Activated naive CD4-positive, alpha-beta T cell treated with anti-CD3 and anti-CD28 coated beads, Interleukin-2, amount 10 ng/mL, durations not matched to agents 7 days and 5 days (primary cell): ENCODE measurements at regions not wholly inside any gene's neighbourhood (a gene's known extent, or its start where the extent isn't known, plus 50 kb on each side); places are given as distances from the start of the nearest gene placed in this dataset.
A peak's percentile ranks its signal among the peaks of the same experiment; 100 is the strongest.

Experiments
- CTCF ChIA-PET: fragments of 350-600 bp; sonication (Branson Sonifier 250); formaldehyde crosslinking; loops from one replicate; lab custom pipeline; 2021; ENCODE audit warnings: antibody characterized with exemption; lab: Charles Lee
- DNase-seq: peaks from one replicate; pipeline ENCODE4 v3.0.0-alpha.2; 2020
- H3K27ac Mint-ChIP-seq: one replicate; pipeline ENCODE4 v1.8.0; 2021; ENCODE audit warnings: mild to moderate bottlenecking, moderate library complexity, mixed read lengths
- H3K27me3 Mint-ChIP-seq: one replicate; pipeline ENCODE4 v1.8.0; 2021; ENCODE audit warnings: mild to moderate bottlenecking, mixed read lengths
- H3K36me3 Mint-ChIP-seq: one replicate; pipeline ENCODE4 v1.8.0; 2021; ENCODE audit warnings: mixed read lengths
- H3K4me1 Mint-ChIP-seq: one replicate; pipeline ENCODE4 v1.8.0; 2021; ENCODE audit warnings: mixed read lengths
- H3K4me3 Mint-ChIP-seq: one replicate; pipeline ENCODE4 v1.8.0; 2021; ENCODE audit warnings: mild to moderate bottlenecking, moderate library complexity, mixed read lengths
- H3K9me3 Mint-ChIP-seq: one replicate; pipeline ENCODE4 v1.8.0; 2021; ENCODE audit warnings: mixed read lengths

DNA sequence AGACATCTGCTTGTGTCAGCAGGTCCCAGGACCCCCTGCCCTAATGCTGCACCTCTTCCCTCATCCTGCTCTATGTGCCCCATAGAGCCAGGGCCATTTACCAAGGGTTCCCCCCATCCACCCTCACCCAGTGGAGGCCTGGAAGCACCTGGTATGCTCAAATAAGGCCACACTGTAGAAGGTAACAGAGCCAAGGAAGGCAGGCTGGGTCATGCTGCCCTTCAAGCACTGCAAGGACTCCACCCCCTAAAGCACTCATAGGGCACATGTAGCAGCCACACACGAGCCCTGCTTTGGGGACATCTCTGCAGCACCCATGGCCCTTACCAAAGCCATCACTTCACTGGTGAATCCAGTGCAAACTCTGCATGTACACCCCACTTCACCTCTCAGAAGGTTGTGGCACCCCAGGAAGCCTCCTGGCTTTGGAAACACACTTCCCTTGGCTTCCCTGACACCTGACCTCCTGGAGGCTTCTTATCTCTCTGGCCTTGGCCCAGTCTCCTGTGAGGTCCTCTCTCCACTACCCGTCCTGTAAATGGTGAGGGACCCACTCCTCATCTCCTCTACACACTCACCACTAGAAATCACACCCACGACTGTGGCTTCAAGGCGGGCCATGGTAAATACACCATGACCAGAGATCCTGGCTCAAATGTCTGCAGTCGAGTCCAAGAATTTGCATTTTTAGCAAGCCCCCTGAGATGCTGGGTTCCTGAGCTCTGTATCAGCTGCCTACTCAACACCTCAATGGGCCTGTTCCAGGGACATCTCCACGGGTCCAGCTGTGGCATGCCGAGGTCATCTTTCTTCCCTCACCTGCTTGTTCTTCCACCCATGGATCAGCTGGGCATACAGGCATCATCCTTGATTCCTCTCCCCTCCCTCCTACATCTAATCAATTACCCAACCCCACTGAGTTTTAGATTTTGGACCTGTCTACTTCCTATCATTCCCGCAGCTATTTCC lies 80.9 kb upstream of the DOCK9 start:
- CTCF ChIA-PET, result interaction anchor here (1.3 kb wide), 1 partner anchor 9 kb away, joined by 3 read pairs; no protein-coding TSS in a partner anchor
- Mint-ChIP-seq H3K27ac (no peak overlapping the region), H3K27me3 (no peaks in the 10 kb centered on the region), H3K4me1 (peaks cover 65% of the 10 kb centered on the region), H3K4me3 (no peak overlapping the region), H3K9me3 (no peaks in the 10 kb centered on the region), H3K36me3 (peaks cover 29% of the 10 kb centered on the region)
- no peak for DNase-seq

DNA sequence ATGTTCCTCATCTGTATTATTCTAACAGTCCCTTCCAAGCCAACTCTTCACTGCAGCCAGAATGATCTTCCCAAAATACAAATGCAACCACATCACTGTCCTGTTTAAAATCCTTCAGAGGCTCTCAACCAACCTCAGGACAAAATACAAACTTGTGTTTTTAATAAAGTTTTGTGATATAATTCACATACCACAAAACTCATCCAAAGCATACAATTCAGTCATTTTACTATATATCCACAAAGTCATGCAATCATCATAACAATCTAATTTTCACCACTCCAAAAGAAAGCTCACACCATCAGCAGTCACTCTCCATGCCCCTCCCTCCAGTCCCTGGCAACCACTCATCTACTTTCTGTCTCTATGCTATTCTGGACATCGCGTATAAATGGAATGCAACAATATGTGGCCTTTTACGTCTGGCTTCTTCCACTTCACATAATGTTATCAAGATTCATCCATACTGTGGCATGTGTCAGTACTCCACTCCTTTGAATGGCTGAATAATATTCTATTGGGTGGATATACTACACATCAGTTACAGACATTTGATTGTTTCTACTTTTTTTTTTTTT lies 81.7 kb upstream of the DOCK9 start:
- Mint-ChIP-seq H3K4me1 (peaks cover 65% of the 10 kb centered on the region), H3K9me3 (no peaks in the 10 kb centered on the region), H3K4me3 (no peak overlapping the region), H3K27me3 (no peaks in the 10 kb centered on the region), H3K27ac (no peak overlapping the region), H3K36me3 (peaks cover 35% of the 10 kb centered on the region)
- DNase-seq, result no peak
- CTCF ChIA-PET, result interaction anchor here (1.3 kb wide), 1 partner anchor 9 kb away, joined by 3 read pairs; no protein-coding TSS in a partner anchor

DNA sequence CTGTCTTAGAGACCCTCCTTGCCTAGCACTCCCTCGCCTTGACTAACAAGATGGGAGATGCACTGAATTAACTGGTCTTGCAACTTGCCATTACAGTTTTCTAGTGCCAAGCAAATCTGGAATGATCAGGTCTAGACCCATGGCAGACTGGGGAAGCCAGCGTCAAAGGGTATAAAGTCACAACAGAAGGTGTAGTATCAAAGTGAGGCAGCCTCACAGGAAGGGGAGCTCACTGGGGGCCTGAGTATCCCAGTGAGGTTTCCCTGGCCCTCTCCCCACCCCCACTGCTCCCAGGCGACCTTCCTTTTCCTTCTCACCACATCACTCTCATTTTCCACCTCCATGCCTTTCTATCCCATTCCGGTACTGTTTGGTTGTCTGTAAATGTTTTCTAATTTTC lies 83.5 kb upstream of the DOCK9 start:
- Mint-ChIP-seq H3K4me3 (no peak overlapping the region), H3K9me3 (no peaks in the 10 kb centered on the region), H3K4me1 (peaks cover 70% of the 10 kb centered on the region), H3K27me3 (no peaks in the 10 kb centered on the region), H3K36me3 (peaks cover 47% of the 10 kb centered on the region), H3K27ac (peak overlapping the region; percentile 39)
- no peak for DNase-seq
- CTCF ChIA-PET, result no interaction called here

DNA sequence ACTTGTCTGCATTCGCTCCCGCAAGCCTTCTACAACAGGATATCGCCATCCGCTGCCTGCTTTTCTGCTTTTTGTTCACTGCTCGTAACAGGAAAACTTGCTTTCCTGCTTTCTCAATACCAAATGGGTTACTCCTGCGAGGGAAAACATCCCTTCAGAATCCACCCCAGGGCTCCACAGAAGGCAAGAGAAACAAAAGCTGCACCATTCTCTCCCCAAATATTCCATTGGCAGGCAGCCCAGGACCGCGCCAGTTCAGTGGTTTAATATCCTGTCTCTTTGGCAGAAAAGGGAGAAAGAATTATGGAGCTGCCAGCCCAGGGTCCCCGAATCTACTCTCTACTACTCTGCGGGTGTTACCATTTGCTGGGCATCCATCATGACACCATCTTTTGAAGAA lies 84.7 kb upstream of the DOCK9 start:
- Mint-ChIP-seq H3K27me3 (no peaks in the 10 kb centered on the region), H3K4me3 (no peak overlapping the region), H3K4me1 (peaks cover 73% of the 10 kb centered on the region), H3K9me3 (no peaks in the 10 kb centered on the region), H3K36me3 (peaks cover 53% of the 10 kb centered on the region), H3K27ac (no peak overlapping the region)
- DNase-seq, result no peak
- CTCF ChIA-PET, result no interaction called here

DNA sequence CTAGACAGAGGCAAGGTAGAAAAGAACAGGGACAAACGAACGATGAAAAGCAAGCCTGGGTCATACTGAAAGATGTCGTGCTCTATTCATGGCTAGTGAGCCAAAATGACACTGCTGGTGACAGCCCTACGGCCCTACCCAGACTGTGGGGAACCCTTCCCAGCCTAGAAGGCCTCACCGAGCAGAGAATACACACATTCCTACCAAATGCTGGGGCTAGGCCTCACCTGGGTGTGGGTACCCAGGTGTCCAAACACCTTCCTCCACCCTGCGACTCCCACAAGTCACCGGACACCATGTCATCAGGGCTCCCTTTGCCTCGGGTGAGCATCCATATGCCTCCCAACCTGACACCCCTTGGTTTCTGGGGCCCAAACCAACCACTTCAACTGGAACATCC lies 85.3 kb upstream of the DOCK9 start:
- DNase-seq, result no peak
- Mint-ChIP-seq H3K36me3 (peaks cover 58% of the 10 kb centered on the region), H3K4me1 (peaks cover 78% of the 10 kb centered on the region), H3K9me3 (peaks cover 2% of the 10 kb centered on the region), H3K27me3 (no peaks in the 10 kb centered on the region), H3K27ac (no peak overlapping the region), H3K4me3 (no peak overlapping the region)
- CTCF ChIA-PET, result no interaction called here

DNA sequence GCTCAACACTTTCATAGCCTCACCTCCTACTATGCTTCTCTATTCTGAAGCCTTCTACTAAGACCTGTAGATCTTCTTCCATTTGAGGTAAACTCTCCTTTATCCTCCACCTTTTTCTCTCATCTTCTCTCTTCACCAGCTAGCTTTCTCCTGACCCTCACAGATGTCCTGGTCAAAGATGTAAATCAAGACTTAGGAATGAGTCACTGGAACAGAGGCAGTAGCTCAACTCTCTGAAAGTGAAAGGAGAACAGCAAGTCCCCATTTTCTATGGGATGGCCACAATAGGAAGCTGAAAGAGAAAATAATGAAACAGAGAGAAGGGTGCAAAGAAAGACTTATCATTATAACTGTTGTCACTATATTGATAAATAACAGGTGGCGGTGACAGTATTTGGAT lies 86.1 kb upstream of the DOCK9 start:
- Mint-ChIP-seq H3K4me1 (peaks cover 76% of the 10 kb centered on the region), H3K9me3 (peaks cover 2% of the 10 kb centered on the region), H3K4me3 (no peak overlapping the region), H3K27me3 (no peaks in the 10 kb centered on the region), H3K36me3 (peaks cover 63% of the 10 kb centered on the region), H3K27ac (peak overlapping the region; percentile 47)
- DNase-seq, result no peak
- CTCF ChIA-PET, result interaction anchor here (0.7 to 1.5 kb wide), 5 partner anchors 10 to 21 kb away, joined by 3 read pairs; no protein-coding TSS in a partner anchor

DNA sequence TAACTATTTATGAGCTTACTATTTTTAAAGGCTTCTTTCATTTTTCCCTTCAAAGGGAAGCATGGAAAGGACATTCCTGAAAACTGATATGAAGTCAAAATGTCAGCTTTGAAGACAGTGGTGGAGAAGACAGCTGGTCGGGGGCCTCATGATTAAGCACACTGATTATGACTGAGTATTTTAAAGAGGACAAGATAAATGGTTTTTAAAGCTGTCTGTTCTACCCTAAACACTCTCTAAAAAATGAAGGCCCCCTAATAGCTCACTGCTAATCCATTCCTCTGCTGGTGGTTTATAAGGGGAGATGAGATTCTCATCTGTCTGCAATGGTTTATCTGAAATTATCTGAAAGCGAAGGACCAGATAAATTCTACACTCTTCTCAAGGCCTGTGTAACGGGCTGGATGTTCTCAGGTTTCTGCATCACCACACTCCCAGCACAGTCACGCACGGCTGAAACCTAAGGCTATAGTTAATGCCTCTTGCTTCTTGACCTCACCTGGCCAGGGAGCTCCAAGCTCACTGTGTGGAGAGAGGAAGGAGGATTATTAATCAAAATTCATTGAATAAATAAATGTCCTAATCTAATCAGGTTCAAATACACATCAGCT lies 86.9 kb upstream of the DOCK9 start:
- H3K4me1 Mint-ChIP-seq, result peaks cover 68% of the 10 kb centered on the region
- H3K27me3 Mint-ChIP-seq, result no peaks in the 10 kb centered on the region
- H3K27ac Mint-ChIP-seq, result peak overlapping the region; percentile 86
- CTCF ChIA-PET, result interaction anchor here (0.9 to 1.5 kb wide), 5 partner anchors 11 to 20 kb away, joined by 3 to 7 read pairs (median 3); no protein-coding TSS in a partner anchor
- H3K36me3 Mint-ChIP-seq, result peaks cover 64% of the 10 kb centered on the region
- peaks cover 2% of the 10 kb centered on the region for H3K9me3 Mint-ChIP-seq
- no peak for DNase-seq
- H3K4me3 Mint-ChIP-seq, result no peak overlapping the region

DNA sequence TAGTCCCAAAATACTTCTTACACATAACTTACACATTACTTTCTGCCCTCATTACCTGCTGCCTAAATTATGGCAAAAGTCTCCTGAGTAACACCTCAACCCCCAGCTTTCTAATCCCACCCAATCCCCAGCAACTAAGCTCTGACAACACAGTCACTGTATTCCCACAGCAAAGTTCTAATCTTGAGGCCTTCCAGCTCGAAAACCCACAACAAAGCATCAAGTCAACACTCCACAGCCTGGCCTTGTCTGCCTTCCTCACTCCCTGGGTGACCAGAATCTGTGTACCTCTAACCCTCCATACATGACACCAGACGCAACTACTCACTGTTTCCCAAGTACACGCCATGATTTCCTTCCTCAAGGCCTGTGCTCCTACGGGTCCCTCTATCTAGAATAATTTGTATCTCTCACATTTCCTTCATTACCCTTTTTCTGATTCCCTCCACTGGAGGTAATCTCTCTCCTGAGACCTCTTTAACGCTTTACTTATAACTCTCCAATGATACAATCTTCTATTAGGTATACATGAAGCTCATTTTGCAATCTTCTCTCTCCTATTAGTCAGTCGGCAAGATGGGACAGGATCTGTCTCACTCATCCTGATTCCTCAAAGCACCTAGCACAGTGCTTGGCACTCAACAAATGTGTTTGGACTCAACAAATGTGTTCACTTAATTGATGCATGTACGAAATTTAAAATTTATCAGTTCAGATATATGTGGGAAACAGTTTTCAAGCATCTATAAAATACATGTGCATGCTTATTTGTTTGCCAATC lies 87.6 kb upstream of the DOCK9 start:
- CTCF ChIA-PET, result interaction anchor here (1.3 to 1.5 kb wide), 3 partner anchors 11 to 16 kb away, joined by 3 to 7 read pairs (median 3); no protein-coding TSS in a partner anchor
- Mint-ChIP-seq H3K9me3 (peaks cover 2% of the 10 kb centered on the region), H3K27ac (peak overlapping the region; percentile 86), H3K36me3 (peaks cover 65% of the 10 kb centered on the region), H3K27me3 (no peaks in the 10 kb centered on the region), H3K4me3 (peak overlapping the region; percentile 55), H3K4me1 (peaks cover 66% of the 10 kb centered on the region)
- no peak for DNase-seq

DNA sequence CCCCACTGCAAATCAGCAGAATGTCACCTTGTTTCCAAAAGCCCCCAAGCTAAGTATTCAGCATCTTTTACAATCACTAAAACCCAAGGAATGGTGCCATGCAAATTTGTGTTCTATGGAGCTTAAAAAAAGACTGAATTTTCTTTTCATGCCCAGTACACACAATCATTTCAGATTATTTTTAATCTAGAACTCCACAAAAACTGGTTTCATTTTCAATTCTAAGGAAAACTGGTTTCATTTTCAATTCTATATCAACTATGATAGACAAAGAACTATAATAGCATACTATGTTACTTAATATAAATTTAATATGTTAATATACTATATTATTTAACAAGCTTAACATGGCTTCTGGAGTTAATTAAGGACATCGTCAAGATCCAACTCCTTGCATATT lies 88.4 kb upstream of the DOCK9 start:
- Mint-ChIP-seq H3K27me3 (no peaks in the 10 kb centered on the region), H3K4me3 (peak overlapping the region; percentile 55), H3K4me1 (peaks cover 61% of the 10 kb centered on the region), H3K36me3 (peaks cover 68% of the 10 kb centered on the region), H3K9me3 (peaks cover 2% of the 10 kb centered on the region), H3K27ac (peak overlapping the region; percentile 86)
- DNase-seq, result no peak
- CTCF ChIA-PET, result interaction anchor here (1.2 to 1.4 kb wide), 2 partner anchors 11 to 21 kb away, joined by 3 to 4 read pairs; no protein-coding TSS in a partner anchor

DNA sequence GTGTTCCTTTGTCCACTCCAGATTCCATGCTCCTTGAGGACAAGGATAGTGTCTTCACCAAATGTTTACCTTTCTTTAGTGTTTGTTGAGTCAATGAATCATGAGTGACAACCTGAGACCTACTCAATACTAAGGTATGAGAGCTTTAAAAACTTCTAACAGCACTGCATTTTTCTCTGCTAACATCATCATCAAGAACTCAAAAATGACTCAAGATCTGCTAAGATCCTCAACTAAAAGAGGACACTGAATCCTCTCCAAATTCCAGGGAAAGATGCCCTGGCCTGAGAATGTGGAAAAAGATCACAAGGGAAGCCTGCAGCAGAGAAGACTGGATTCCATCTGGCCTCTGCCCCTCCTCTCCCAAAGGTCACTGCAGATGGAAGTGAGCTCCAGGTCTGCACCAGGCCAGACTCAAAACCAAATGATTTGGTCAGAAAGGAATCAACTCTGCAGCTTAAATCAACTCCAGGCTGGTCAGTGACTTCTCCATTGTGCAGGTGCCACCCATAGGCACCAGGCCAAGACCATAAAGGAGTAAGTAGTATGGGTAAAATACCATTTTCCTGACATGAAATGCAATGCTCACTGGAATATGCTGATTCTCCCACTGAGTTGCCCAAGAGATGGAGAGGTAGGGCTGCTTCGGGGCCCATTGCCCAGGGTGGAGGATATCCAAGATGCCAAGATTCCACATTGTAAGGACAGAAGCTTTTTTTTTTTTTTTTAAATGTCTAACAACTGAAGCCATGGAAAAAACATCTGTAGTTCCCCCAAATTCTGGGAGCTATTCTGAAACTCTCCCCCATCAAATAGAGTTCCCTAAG lies 89.5 kb upstream of the DOCK9 start:
- peaks cover 7% of the 10 kb centered on the region for H3K9me3 Mint-ChIP-seq
- peaks cover 75% of the 10 kb centered on the region for H3K36me3 Mint-ChIP-seq
- H3K27ac Mint-ChIP-seq, result peak overlapping the region; percentile 82
- DNase-seq, result no peak
- CTCF ChIA-PET, result interaction anchor here (1.2 to 1.4 kb wide), 2 partner anchors 12 to 22 kb away, joined by 3 to 4 read pairs; no protein-coding TSS in a partner anchor
- peaks cover 69% of the 10 kb centered on the region for H3K4me1 Mint-ChIP-seq
- H3K4me3 Mint-ChIP-seq, result no peak overlapping the region
- H3K27me3 Mint-ChIP-seq, result no peaks in the 10 kb centered on the region

DNA sequence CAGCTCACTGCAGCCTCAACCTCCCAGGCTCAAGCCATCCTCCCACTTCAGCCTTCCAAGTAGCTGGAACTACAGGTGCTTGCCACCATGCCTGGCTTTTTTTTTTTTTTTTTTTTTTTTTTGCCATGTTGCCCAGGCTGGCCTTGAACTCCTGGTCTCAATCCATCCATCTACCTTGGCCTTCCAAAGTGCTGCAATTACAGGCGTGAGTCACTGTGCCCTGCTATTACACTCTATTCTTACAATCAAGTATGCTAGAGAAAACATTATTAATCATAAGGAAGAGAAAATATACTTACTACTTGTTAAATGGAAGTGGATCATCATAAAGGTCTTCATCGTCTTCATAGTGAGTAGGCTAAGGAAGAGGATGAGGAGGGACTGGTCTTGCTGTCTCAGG lies 93.3 kb upstream of the DOCK9 start:
- DNase-seq, result no peak
- H3K9me3 Mint-ChIP-seq, result peaks cover 26% of the 10 kb centered on the region
- H3K4me3 Mint-ChIP-seq, result no peak overlapping the region
- no peak overlapping the region for H3K27ac Mint-ChIP-seq
- CTCF ChIA-PET, result no interaction called here
- H3K4me1 Mint-ChIP-seq, result peaks cover 72% of the 10 kb centered on the region
- H3K36me3 Mint-ChIP-seq, result peaks cover 73% of the 10 kb centered on the region
- H3K27me3 Mint-ChIP-seq, result no peaks in the 10 kb centered on the region

DNA sequence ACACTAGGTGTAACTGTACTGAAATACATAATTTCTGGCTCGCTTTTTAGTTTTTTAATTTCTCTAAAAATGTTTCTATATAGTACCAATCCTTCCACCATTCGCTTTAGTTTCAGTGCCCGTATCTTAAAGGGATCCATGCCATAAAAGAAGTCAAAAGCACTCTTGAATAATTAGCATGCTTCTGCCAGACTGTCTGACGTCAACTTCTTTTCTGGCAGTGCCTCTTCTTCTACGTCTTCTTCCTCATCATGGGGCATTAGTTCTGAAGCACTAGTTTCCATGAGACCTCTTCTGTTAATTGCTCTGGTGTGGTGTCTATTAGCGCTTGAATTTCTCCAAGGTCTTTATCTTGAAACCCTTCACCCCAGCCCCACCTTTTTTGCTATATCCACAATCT lies 93.8 kb upstream of the DOCK9 start:
- CTCF ChIA-PET, result no interaction called here
- Mint-ChIP-seq H3K27me3 (no peaks in the 10 kb centered on the region), H3K4me3 (no peak overlapping the region), H3K9me3 (peaks cover 26% of the 10 kb centered on the region), H3K27ac (no peak overlapping the region), H3K36me3 (peaks cover 76% of the 10 kb centered on the region), H3K4me1 (peaks cover 73% of the 10 kb centered on the region)
- DNase-seq, result no peak

DNA sequence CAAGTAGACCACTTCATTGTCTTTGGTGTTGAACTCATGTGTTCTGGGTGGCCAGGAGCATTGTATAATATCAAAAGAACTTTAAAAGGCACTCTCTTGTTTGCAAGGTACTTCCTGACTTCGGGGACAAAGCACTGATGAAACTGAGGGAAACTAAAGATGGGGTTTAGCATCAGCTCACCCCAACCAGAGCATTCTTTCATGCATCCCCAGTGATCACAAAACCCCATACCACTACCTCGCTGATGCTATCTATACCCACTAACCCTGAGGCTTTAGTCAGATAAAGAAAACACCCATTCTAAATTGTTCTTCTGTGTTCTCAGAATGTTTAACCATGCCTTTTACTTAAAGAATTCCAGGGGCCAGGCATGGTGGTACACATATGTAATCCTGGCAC lies 94.5 kb upstream of the DOCK9 start:
- peaks cover 76% of the 10 kb centered on the region for H3K36me3 Mint-ChIP-seq
- peak overlapping the region; percentile 44 for H3K27ac Mint-ChIP-seq
- H3K4me3 Mint-ChIP-seq, result no peak overlapping the region
- peaks cover 26% of the 10 kb centered on the region for H3K9me3 Mint-ChIP-seq
- CTCF ChIA-PET, result no interaction called here
- H3K4me1 Mint-ChIP-seq, result peaks cover 73% of the 10 kb centered on the region
- DNase-seq, result no peak
- no peaks in the 10 kb centered on the region for H3K27me3 Mint-ChIP-seq
